GM23248 (cell line): ENCODE measurements at regions not wholly inside any gene's neighbourhood (a gene's known extent, or its start where the extent isn't known, plus 50 kb on each side); places are given as distances from the start of the nearest gene placed in this dataset.

ENCODE experiments used
- DNase-seq: peaks from one replicate; pipeline ENCODE4 v3.0.0-alpha.2; 2015
- H2AFZ ChIP-seq: fragments of 200-600 bp; sonication (generic); 2 replicates; pipeline ENCODE4 v1.6.1; 2016; ENCODE audit warnings: antibody characterized with exemption
- H3F3A ChIP-seq: fragments of 200-600 bp; sonication (generic); 2 replicates; pipeline ENCODE4 v1.6.1; 2016; ENCODE audit warnings: mild to moderate bottlenecking, antibody characterized with exemption, mixed run types; ENCODE audit not compliant: insufficient read depth
- H3K27ac ChIP-seq: fragments of 200-600 bp; sonication (generic); 2 replicates; pipeline ENCODE4 v1.5.1; 2016; ENCODE audit warnings: mild to moderate bottlenecking
- H3K27me3 ChIP-seq: fragments of 200-600 bp; sonication (generic); replicated peaks from 2 replicates; pipeline ENCODE4 v1.6.1; 2016; ENCODE audit warnings: mild to moderate bottlenecking; ENCODE audit not compliant: insufficient read depth
- H3K36me3 ChIP-seq: fragments of 200-600 bp; sonication (generic); 2 replicates; pipeline ENCODE4 v1.6.1; 2016; ENCODE audit warnings: low read depth, mild to moderate bottlenecking
- H3K4me1 ChIP-seq: fragments of 200-600 bp; sonication (generic); 2 replicates; pipeline ENCODE4 v1.6.1; 2016; ENCODE audit warnings: mild to moderate bottlenecking; ENCODE audit not compliant: insufficient read depth
- H3K4me2 ChIP-seq: fragments of 200-600 bp; sonication (generic); one replicate; pipeline ENCODE4 v1.6.1; 2016; ENCODE audit warnings: mild to moderate bottlenecking; ENCODE audit not compliant: unreplicated experiment
- H3K4me3 ChIP-seq: fragments of 200-600 bp; sonication (generic); 2 replicates; pipeline ENCODE4 v1.5.1; 2016; ENCODE audit warnings: mild to moderate bottlenecking
- H3K79me2 ChIP-seq: fragments of 200-600 bp; sonication (generic); 2 replicates; pipeline ENCODE4 v1.6.1; 2016; ENCODE audit warnings: mild to moderate bottlenecking; ENCODE audit not compliant: insufficient read depth
- H3K9ac ChIP-seq: fragments of 200-600 bp; sonication (generic); 2 replicates; pipeline ENCODE4 v1.6.1; 2016; ENCODE audit warnings: mild to moderate bottlenecking
- H3K9me2 ChIP-seq: fragments of 200-600 bp; sonication (generic); 2 replicates; pipeline ENCODE4 v1.6.1; 2016; ENCODE audit warnings: mixed run types, mild to moderate bottlenecking, moderate library complexity; ENCODE audit not compliant: insufficient read depth
- H3K9me3 ChIP-seq: fragments of 200-600 bp; sonication (generic); one replicate; pipeline ENCODE4 v1.6.1; 2017; ENCODE audit warnings: low read depth
- H4K20me1 ChIP-seq: fragments of 200-600 bp; sonication (generic); 2 replicates; pipeline ENCODE4 v1.6.0; 2016; ENCODE audit not compliant: insufficient read depth
- EZH2 ChIP-seq: fragments of 200-600 bp; sonication (generic); IDR thresholded peaks from 2 replicates; pipeline ENCODE4 v1.6.1; 2018; ENCODE audit warnings: antibody characterized with exemption, mild to moderate bottlenecking; ENCODE audit not compliant: insufficient read depth, poor library complexity, severe bottlenecking
- EZH2phosphoT487 ChIP-seq: fragments of 200-600 bp; sonication (generic); IDR thresholded peaks from 2 replicates; pipeline ENCODE4 v1.6.1; 2018; ENCODE audit warnings: antibody characterized with exemption, moderate library complexity, mild to moderate bottlenecking, low read depth; ENCODE audit not compliant: insufficient read depth
- WGBS, 2 experiments: methylation state at CpG; one replicate each; pipeline ENCODE4 v1.1.6; 2015 to 2017; ENCODE audit warnings: low lambda C conversion rate in 2 of 2, low coverage in 1 of 2; ENCODE audit errors: missing lambda C conversion rate in 2 of 2; 5-methylcytosine and 5-hydroxymethylcytosine counted together
- in situ Hi-C: fragments of 300-500 bp; cut with MboI; formaldehyde crosslinking; loops from 2 replicates; pipeline ENCODE4 v1.15.0; 2020

DNA sequence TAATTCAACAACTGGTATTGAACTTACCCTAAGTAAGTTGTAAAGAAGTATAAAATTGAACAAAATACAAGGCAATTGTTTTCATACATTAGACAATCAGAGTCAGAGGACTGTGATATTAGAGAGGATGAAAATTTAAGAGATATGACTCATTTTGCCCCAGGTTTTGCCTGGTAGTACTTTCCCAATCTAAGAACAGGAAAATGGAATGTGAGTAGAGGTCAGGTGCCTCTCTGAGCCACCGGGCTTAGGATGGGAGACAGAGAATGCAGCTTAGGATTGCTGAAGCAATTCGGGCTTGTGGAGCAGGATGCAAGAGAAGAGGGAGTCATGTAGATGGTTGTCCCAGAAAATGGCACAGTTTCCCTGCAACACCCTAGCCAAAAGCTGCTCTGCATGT is 219.7 kb upstream of the CHST9 start:
- no peak overlapping the region for H3K27ac ChIP-seq
- 63% methylated on average over 2 of the region's 2 CpGs for WGBS, 2 experiments
- H3K4me3 ChIP-seq, result no peak overlapping the region
- no peaks in the 10 kb centered on the region for H4K20me1 ChIP-seq
- H3K79me2 ChIP-seq, result no peaks in the 10 kb centered on the region
- H3K36me3 ChIP-seq, result no peaks in the 10 kb centered on the region
- H3K4me1 ChIP-seq, result no peaks in the 10 kb centered on the region
- H3K27me3 ChIP-seq, result no peaks in the 10 kb centered on the region
- H3F3A ChIP-seq, result no peaks in the 10 kb centered on the region
- H3K9ac ChIP-seq, result no peak overlapping the region
- H3K4me2 ChIP-seq, result no peak overlapping the region
- no peak overlapping the region for H2AFZ ChIP-seq
- DNase-seq, result no peak
- in situ Hi-C loops, result no loop called here
- H3K9me2 ChIP-seq, result no peaks in the 10 kb centered on the region
- no peak for TF ChIP-seq EZH2
- no peak for TF ChIP-seq EZH2phosphoT487
- no peaks in the 10 kb centered on the region for H3K9me3 ChIP-seq

DNA sequence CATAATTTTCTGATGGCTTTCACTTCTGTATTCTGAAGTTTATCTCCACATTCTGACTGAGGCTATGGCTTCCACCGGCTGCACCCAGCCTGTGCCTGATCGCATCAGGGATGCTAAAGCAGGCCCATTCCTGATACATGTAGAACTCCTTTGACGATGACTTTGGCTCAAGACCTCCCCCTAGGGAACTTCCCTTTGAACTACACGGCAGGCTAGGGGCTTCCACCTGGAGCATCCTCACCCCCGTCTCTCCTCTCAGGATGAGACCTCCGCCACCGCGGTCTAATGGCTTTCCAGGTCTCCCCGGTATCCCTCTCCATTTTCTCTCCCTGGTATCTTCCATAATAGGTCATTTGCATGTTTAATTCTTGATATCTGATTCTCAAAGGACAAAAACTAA is 214.9 kb upstream of the CHST9 start:
- Histone ChIP-seq H3K4me2 (no peak overlapping the region), H4K20me1 (no peaks in the 10 kb centered on the region), H3K9me3 (no peaks in the 10 kb centered on the region), H3K36me3 (no peaks in the 10 kb centered on the region), H3K27ac (no peak overlapping the region), H3K9me2 (no peaks in the 10 kb centered on the region), H3K4me3 (no peak overlapping the region), H3F3A (no peaks in the 10 kb centered on the region), H3K27me3 (no peaks in the 10 kb centered on the region), H2AFZ (no peak overlapping the region), H3K4me1 (no peaks in the 10 kb centered on the region), H3K79me2 (no peaks in the 10 kb centered on the region), H3K9ac (no peak overlapping the region)
- no peak for DNase-seq
- TF ChIP-seq EZH2phosphoT487, result no peak
- no peak for TF ChIP-seq EZH2
- 71 to 73% methylated on average over 9 of the region's 9 CpGs for WGBS, 2 experiments
- in situ Hi-C loops, result no loop called here

DNA sequence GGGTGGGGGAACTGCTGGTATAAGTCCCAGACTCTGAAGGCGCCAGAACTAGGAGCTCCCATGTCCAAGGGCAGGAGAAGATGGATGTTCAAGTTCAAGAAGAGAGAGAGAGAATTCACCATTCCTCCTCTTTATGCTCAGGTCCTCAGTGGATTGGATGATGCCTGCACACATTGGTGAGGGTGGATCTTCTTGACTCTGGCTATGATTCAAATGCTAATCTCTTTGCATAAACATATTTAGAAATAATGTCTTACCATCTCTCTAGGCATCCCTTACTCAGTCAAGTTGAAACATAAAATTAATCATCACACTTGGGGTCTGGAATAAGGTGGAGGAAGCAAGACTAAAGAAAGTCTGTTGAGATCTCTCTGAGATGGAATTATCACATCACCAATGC is 210.6 kb upstream of the CHST9 start:
- H3K4me1 ChIP-seq, result no peaks in the 10 kb centered on the region
- H3F3A ChIP-seq, result no peaks in the 10 kb centered on the region
- H2AFZ ChIP-seq, result no peak overlapping the region
- H3K4me3 ChIP-seq, result no peak overlapping the region
- TF ChIP-seq EZH2phosphoT487, result no peak
- no peak for TF ChIP-seq EZH2
- no peak overlapping the region for H3K9ac ChIP-seq
- H3K36me3 ChIP-seq, result no peaks in the 10 kb centered on the region
- no peaks in the 10 kb centered on the region for H3K27me3 ChIP-seq
- H3K79me2 ChIP-seq, result no peaks in the 10 kb centered on the region
- H4K20me1 ChIP-seq, result no peaks in the 10 kb centered on the region
- H3K9me3 ChIP-seq, result no peaks in the 10 kb centered on the region
- H3K27ac ChIP-seq, result no peak overlapping the region
- H3K4me2 ChIP-seq, result no peak overlapping the region
- no peak for DNase-seq
- WGBS, 2 experiments, result 0 to 6% methylated on average over 1 of the region's 1 CpG
- in situ Hi-C loops, result no loop called here
- H3K9me2 ChIP-seq, result no peaks in the 10 kb centered on the region

DNA sequence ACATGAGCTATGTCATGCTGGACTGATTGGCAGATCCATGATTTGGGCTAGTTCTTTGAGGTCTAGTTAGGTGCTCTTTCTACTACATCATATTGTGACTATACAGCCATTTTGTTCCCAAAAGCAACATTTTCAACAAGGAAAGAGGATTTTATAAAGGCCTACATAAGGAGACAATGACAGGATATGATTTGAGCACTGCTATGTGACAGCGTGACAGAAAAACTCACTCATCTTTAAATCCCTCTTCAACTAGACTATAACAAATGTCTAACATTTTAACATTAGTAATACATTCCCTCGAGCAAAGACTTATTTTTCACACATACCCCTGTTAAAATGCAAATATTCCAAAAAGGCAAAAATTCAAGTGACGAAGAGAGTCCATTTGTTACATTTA is 209.6 kb upstream of the CHST9 start:
- Histone ChIP-seq H3K4me1 (no peaks in the 10 kb centered on the region), H3K27me3 (no peaks in the 10 kb centered on the region), H3K9me2 (no peaks in the 10 kb centered on the region), H4K20me1 (no peaks in the 10 kb centered on the region), H3K4me2 (no peak overlapping the region), H3K9ac (no peak overlapping the region), H3F3A (no peaks in the 10 kb centered on the region), H3K27ac (no peak overlapping the region), H3K4me3 (no peak overlapping the region), H3K79me2 (no peaks in the 10 kb centered on the region), H3K36me3 (no peaks in the 10 kb centered on the region), H2AFZ (no peak overlapping the region), H3K9me3 (no peaks in the 10 kb centered on the region)
- DNase-seq, result no peak
- in situ Hi-C loops, result no loop called here
- WGBS, 2 experiments, result 26 to 27% methylated on average over 3 of the region's 3 CpGs
- TF ChIP-seq EZH2, result no peak
- no peak for TF ChIP-seq EZH2phosphoT487

DNA sequence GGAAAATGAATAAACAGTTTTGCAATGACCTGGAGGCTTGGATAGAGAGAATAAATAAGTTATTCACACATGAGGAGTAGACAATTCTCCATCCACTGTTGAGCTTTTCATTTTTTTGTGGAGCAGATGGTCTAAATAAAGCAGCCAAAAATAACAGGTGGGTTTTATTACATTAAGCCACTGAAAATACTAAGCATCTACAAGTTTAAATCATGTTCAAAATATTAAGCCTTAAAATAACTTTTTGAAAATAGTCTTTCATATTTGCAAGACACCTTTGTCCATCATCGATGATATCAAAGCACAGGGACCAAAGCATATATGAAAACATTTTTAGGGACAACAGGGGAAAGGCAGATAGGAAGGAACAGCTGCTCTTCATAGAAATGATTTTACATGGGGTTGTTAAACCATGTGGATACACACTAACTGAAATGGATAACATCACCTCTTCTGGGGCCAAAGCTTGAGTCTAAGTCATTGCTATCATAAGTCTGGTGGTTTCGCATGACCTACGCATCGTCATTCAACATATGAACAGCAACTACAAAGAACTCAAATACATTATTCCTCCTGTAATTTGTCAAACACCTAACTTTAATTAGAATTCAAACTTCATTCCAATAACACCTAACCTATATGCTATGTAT is 197.6 kb upstream of the CHST9 start:
- Histone ChIP-seq H3K9ac (no peak overlapping the region), H3K9me3 (no peaks in the 10 kb centered on the region), H3F3A (no peaks in the 10 kb centered on the region), H3K27ac (no peak overlapping the region), H3K36me3 (no peaks in the 10 kb centered on the region), H3K4me3 (no peak overlapping the region), H3K27me3 (no peaks in the 10 kb centered on the region), H3K9me2 (no peaks in the 10 kb centered on the region), H3K4me2 (no peak overlapping the region), H3K79me2 (no peaks in the 10 kb centered on the region), H2AFZ (no peak overlapping the region), H3K4me1 (no peaks in the 10 kb centered on the region), H4K20me1 (no peaks in the 10 kb centered on the region)
- in situ Hi-C loops, result no loop called here
- WGBS, 2 experiments, result 26 to 36% methylated on average over 4 of the region's 4 CpGs
- DNase-seq, result no peak
- TF ChIP-seq EZH2 (no peak), EZH2phosphoT487 (no peak)
